ENCODE measurements at regions not wholly inside any gene's neighbourhood (a gene's known extent, or its start where the extent isn't known, plus 50 kb on each side); places are given as distances from the start of the nearest gene placed in this dataset.

GRCh38 chr17:71668807-71669206 lies 452.0 kb upstream of the SOX9 start:
- no peak overlapping the region for H3K9ac ChIP-seq (ENCODE audit: low read depth in 1 of 2, low read length in 2 of 2)
- no peak overlapping the region for H3K4me3 ChIP-seq (ENCODE audit: low read depth in 1 of 3, low read length in 3 of 3)
- peaks cover 0 to 3% (median 0%) of the 10 kb centered on the region in 4 donors for H3K27me3 ChIP-seq (ENCODE audit: control insufficient read depth in 4 of 4, insufficient read depth in 4 of 4, low read length in 3 of 4)
- H3K9me3 ChIP-seq (ENCODE audit: control insufficient read depth in 4 of 4, low read length in 3 of 4): peaks cover 0 to 14% (median 2%) of the 10 kb centered on the region in 4 donors
- no peak for DNase-seq (ENCODE audit: low spot score)
- TF ChIP-seq RXRA (IDR thresholded peaks at IDR 0.05) (no peak), REST (IDR thresholded peaks at IDR 0.05) (no peak), RAD21 (IDR thresholded peaks at IDR 0.05) (no peak), YY1 (IDR thresholded peaks at IDR 0.05) (no peak), HNF4A (conservative IDR thresholded peaks at IDR 0.05) (no peak), JUND (IDR thresholded peaks at IDR 0.05) (no peak), TAF1 (conservative IDR thresholded peaks at IDR 0.05) (no peak)
- no peaks in the 10 kb centered on the region for H3K4me1 ChIP-seq (ENCODE audit: control insufficient read depth in 4 of 4, insufficient read depth in 4 of 4, low read length in 3 of 4)
- no peak overlapping the region for H3K27ac ChIP-seq (ENCODE audit: low read depth in 1 of 2, low read length in 2 of 2)
- no peaks in the 10 kb centered on the region for H3K36me3 ChIP-seq (ENCODE audit: control insufficient read depth in 4 of 4, insufficient read depth in 3 of 4, low read depth in 1 of 4, low read length in 3 of 4)
- WGBS: 85% methylated on average over 2 of the region's 2 CpGs

DNA sequence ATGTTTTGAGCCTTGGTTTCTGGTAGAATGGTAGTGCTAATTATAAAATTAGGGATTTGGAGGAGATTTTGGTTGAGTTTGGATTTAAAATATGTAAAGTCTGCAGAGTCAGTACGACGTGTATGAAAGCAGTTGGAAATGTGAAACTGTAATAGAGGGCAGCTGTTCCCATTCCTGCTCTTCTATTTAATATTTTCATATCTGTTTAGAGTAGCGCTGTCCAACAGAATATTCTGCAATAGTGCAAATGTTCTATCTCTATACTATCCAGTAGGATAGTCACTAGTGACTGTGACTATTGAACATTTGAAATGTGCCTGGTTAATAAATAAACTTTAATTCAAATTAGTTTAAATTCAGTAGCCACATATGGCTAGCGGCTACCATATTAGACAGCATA lies 443.4 kb upstream of the SOX9 start:
- no peak for DNase-seq (ENCODE audit: low spot score)
- Histone ChIP-seq H3K9ac (ENCODE audit: low read depth in 1 of 2, low read length in 2 of 2) (no peak overlapping the region), H3K4me1 (ENCODE audit: control insufficient read depth in 4 of 4, insufficient read depth in 4 of 4, low read length in 3 of 4) (peaks cover 0 to 9% (median 0%) of the 10 kb centered on the region in 4 donors), H3K4me3 (ENCODE audit: low read depth in 1 of 3, low read length in 3 of 3) (no peak overlapping the region), H3K27ac (ENCODE audit: low read depth in 1 of 2, low read length in 2 of 2) (no peak overlapping the region), H3K9me3 (ENCODE audit: control insufficient read depth in 4 of 4, low read length in 3 of 4) (no peaks in the 10 kb centered on the region), H3K36me3 (ENCODE audit: control insufficient read depth in 4 of 4, insufficient read depth in 3 of 4, low read depth in 1 of 4, low read length in 3 of 4) (no peaks in the 10 kb centered on the region), H3K27me3 (ENCODE audit: control insufficient read depth in 4 of 4, insufficient read depth in 4 of 4, low read length in 3 of 4) (no peaks in the 10 kb centered on the region)
- TF ChIP-seq YY1 (IDR thresholded peaks at IDR 0.05) (no peak), JUND (IDR thresholded peaks at IDR 0.05) (no peak), FOXA2 (IDR thresholded peaks at IDR 0.05) (no peak)
- 90% methylated on average over 4 of the region's 4 CpGs for WGBS

DNA sequence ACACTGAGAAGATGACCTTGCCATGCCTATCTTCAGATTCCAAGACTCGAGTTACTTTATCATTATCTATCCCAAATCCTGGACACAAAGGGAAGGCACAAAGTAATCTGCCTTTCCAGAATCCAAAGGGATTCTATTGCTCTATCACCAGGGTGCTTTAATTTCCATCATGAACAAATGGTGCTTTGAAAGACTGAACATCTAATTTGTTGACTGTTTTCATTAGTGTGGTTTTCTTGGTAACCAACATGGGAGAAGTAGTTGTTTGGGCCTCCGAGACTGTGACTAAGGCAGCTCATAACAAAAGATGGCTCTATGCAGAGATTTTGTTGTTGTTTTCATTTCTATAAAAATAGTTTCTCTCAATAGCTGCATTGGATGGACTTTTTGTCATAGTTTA lies 441.0 kb upstream of the SOX9 start:
- Histone ChIP-seq H3K4me1 (ENCODE audit: control insufficient read depth in 4 of 4, insufficient read depth in 4 of 4, low read length in 3 of 4) (peaks cover 0 to 9% (median 0%) of the 10 kb centered on the region in 4 donors), H3K4me3 (ENCODE audit: low read depth in 1 of 3, low read length in 3 of 3) (no peak overlapping the region), H3K9ac (ENCODE audit: low read depth in 1 of 2, low read length in 2 of 2) (no peak overlapping the region), H3K27me3 (ENCODE audit: control insufficient read depth in 4 of 4, insufficient read depth in 4 of 4, low read length in 3 of 4) (no peaks in the 10 kb centered on the region), H3K9me3 (ENCODE audit: control insufficient read depth in 4 of 4, low read length in 3 of 4) (no peaks in the 10 kb centered on the region), H3K36me3 (ENCODE audit: control insufficient read depth in 4 of 4, insufficient read depth in 3 of 4, low read depth in 1 of 4, low read length in 3 of 4) (no peaks in the 10 kb centered on the region), H3K27ac (ENCODE audit: low read depth in 1 of 2, low read length in 2 of 2) (no peak overlapping the region)
- WGBS: 81% methylated on average over 2 of the region's 2 CpGs
- no peak for DNase-seq (ENCODE audit: low spot score)
- TF ChIP-seq REST (IDR thresholded peaks at IDR 0.05) (no peak), JUND (IDR thresholded peaks at IDR 0.05) (no peak), RXRA (IDR thresholded peaks at IDR 0.05) (no peak), FOXA2 (IDR thresholded peaks at IDR 0.05) (no peak), SP1 (IDR thresholded peaks at IDR 0.05) (no peak), ATF3 (IDR thresholded peaks at IDR 0.05) (no peak), FOXA1 (IDR thresholded peaks at IDR 0.05) (no peak), YY1 (IDR thresholded peaks at IDR 0.05) (no peak), HNF4G (IDR thresholded peaks at IDR 0.05) (no peak), HNF4A (conservative IDR thresholded peaks at IDR 0.05) (no peak), MAX (IDR thresholded peaks at IDR 0.05) (no peak), GABPA (IDR thresholded peaks at IDR 0.05 in 1 of 2, conservative IDR thresholded peaks at IDR 0.05 in 1 of 2) (no peak), NR2F2 (IDR thresholded peaks at IDR 0.05) (no peak), TAF1 (conservative IDR thresholded peaks at IDR 0.05) (no peak)
- TF ChIP-seq, protein P1, sequence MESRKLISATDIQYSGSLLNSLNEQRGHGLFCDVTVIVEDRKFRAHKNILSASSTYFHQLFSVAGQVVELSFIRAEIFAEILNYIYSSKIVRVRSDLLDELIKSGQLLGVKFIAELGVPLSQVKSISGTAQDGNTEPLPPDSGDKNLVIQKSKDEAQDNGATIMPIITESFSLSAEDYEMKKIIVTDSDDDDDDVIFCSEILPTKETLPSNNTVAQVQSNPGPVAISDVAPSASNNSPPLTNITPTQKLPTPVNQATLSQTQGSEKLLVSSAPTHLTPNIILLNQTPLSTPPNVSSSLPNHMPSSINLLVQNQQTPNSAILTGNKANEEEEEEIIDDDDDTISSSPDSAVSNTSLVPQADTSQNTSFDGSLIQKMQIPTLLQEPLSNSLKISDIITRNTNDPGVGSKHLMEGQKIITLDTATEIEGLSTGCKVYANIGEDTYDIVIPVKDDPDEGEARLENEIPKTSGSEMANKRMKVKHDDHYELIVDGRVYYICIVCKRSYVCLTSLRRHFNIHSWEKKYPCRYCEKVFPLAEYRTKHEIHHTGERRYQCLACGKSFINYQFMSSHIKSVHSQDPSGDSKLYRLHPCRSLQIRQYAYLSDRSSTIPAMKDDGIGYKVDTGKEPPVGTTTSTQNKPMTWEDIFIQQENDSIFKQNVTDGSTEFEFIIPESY (IDR thresholded peaks at IDR 0.05): no peak
- TF ChIP-seq, protein P2, sequence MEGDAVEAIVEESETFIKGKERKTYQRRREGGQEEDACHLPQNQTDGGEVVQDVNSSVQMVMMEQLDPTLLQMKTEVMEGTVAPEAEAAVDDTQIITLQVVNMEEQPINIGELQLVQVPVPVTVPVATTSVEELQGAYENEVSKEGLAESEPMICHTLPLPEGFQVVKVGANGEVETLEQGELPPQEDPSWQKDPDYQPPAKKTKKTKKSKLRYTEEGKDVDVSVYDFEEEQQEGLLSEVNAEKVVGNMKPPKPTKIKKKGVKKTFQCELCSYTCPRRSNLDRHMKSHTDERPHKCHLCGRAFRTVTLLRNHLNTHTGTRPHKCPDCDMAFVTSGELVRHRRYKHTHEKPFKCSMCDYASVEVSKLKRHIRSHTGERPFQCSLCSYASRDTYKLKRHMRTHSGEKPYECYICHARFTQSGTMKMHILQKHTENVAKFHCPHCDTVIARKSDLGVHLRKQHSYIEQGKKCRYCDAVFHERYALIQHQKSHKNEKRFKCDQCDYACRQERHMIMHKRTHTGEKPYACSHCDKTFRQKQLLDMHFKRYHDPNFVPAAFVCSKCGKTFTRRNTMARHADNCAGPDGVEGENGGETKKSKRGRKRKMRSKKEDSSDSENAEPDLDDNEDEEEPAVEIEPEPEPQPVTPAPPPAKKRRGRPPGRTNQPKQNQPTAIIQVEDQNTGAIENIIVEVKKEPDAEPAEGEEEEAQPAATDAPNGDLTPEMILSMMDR (IDR thresholded peaks at IDR 0.05; ENCODE audit: low read depth, low read length, missing input control): no peak

All from liver (tissue), 8 donors.